Testis (tissue), 2 donors: ENCODE measurements at regions not wholly inside any gene's neighbourhood (a gene's known extent, or its start where the extent isn't known, plus 50 kb on each side); places are given as distances from the start of the nearest gene placed in this dataset.

Source experiments
- POLR2A ChIP-seq: fragments of 450-650 bp; IDR thresholded peaks from one replicate; pipeline ENCODE4 v1.6.1; 2017; ENCODE audit warnings: antibody characterized with exemption, mild to moderate bottlenecking, moderate library complexity
- TF ChIP-seq, protein P1 (sequence below), 3 experiments: fragments of 450-650 bp in 2 of 3; fragments of 200-600 bp in 1 of 3; sonication (generic) in 1 of 3; IDR thresholded peaks; one replicate each; pipeline ENCODE4 v1.5.1; 2016 to 2019; ENCODE audit warnings: antibody characterized with exemption in 3 of 3, mild to moderate bottlenecking in 2 of 3, moderate library complexity in 1 of 3

GRCh38 chr4:151968643-151969042 lies 207.8 kb upstream of the GATB start:
- TF ChIP-seq, protein P1, sequence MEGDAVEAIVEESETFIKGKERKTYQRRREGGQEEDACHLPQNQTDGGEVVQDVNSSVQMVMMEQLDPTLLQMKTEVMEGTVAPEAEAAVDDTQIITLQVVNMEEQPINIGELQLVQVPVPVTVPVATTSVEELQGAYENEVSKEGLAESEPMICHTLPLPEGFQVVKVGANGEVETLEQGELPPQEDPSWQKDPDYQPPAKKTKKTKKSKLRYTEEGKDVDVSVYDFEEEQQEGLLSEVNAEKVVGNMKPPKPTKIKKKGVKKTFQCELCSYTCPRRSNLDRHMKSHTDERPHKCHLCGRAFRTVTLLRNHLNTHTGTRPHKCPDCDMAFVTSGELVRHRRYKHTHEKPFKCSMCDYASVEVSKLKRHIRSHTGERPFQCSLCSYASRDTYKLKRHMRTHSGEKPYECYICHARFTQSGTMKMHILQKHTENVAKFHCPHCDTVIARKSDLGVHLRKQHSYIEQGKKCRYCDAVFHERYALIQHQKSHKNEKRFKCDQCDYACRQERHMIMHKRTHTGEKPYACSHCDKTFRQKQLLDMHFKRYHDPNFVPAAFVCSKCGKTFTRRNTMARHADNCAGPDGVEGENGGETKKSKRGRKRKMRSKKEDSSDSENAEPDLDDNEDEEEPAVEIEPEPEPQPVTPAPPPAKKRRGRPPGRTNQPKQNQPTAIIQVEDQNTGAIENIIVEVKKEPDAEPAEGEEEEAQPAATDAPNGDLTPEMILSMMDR (IDR thresholded peaks at IDR 0.05), result no peak
- no peak for TF ChIP-seq POLR2A
